Kidney tubule cell (primary cell): ENCODE measurements at regions not wholly inside any gene's neighbourhood (a gene's known extent, or its start where the extent isn't known, plus 50 kb on each side); places are given as distances from the start of the nearest gene placed in this dataset.
A peak's percentile ranks its signal among the peaks of the same experiment; 100 is the strongest.

Experiments used
- DNase-seq: peaks from one replicate; pipeline ENCODE4 v3.0.0-alpha.2; 2018; ENCODE audit warnings: low spot score

- no peak for DNase-seq
Observed at GRCh38 chr19:32208060-32208459, 137.3 kb upstream of the ZNF507 start.

GRCh38 chr19:32219392-32219791 is 126.0 kb upstream of the ZNF507 start:
- no peak for DNase-seq

- DNase-seq: no peak
Observed at GRCh38 chr19:32219881-32220472, 125.4 kb upstream of the ZNF507 start.

- no peak for DNase-seq
Observed at GRCh38 chr19:32220951-32221350, 124.5 kb upstream of the ZNF507 start.

- DNase-seq: no peak
Observed at GRCh38 chr19:32222556-32222955, 122.9 kb upstream of the ZNF507 start.

- DNase-seq: no peak
Observed at GRCh38 chr19:32223106-32223505, 122.3 kb upstream of the ZNF507 start.

- no peak for DNase-seq
Observed at GRCh38 chr19:32223595-32224370, 121.6 kb upstream of the ZNF507 start.

- peak; percentile 48 for DNase-seq
Observed at GRCh38 chr19:32224371-32225244, 120.8 kb upstream of the ZNF507 start.

- DNase-seq: no peak
Observed at GRCh38 chr19:32227561-32228165, 117.7 kb upstream of the ZNF507 start.

- no peak for DNase-seq
Observed at GRCh38 chr19:32230441-32230840, 115.0 kb upstream of the ZNF507 start.

- DNase-seq: no peak
Observed at GRCh38 chr19:32231020-32231419, 114.4 kb upstream of the ZNF507 start.

- no peak for DNase-seq
Observed at GRCh38 chr19:32231691-32232090, 113.7 kb upstream of the ZNF507 start.

GRCh38 chr19:32232449-32232848 is 113.0 kb upstream of the ZNF507 start:
- DNase-seq: no peak

- no peak for DNase-seq
Observed at GRCh38 chr19:32233091-32233490, 112.3 kb upstream of the ZNF507 start.

- no peak for DNase-seq
Observed at GRCh38 chr19:32233885-32234284, 111.5 kb upstream of the ZNF507 start.

GRCh38 chr19:32234663-32235217 is 110.7 kb upstream of the ZNF507 start:
- DNase-seq: no peak

- DNase-seq: no peak
Observed at GRCh38 chr19:32238076-32238475, 107.3 kb upstream of the ZNF507 start.

- DNase-seq: no peak
Observed at GRCh38 chr19:32240316-32240715, 105.1 kb upstream of the ZNF507 start.

GRCh38 chr19:32241306-32241705 is 104.1 kb upstream of the ZNF507 start:
- DNase-seq: no peak

- no peak for DNase-seq
Observed at GRCh38 chr19:32241932-32242710, 103.3 kb upstream of the ZNF507 start.

- DNase-seq: no peak
Observed at GRCh38 chr19:32246006-32246405, 99.4 kb upstream of the ZNF507 start.
